Glomerular endothelial cell (primary cell): ENCODE measurements at regions not wholly inside any gene's neighbourhood (a gene's known extent, or its start where the extent isn't known, plus 50 kb on each side); places are given as distances from the start of the nearest gene placed in this dataset.
"Not testable (repeated sequence)": the region's sequence is repeated elsewhere in the genome, so short reads cannot be mapped to it uniquely, and the experiment has no call there.

ENCODE experiments used
- DNase-seq: peaks from one replicate; pipeline ENCODE4 v3.0.0-alpha.2; 2011; ENCODE audit warnings: low read depth, low spot score; ENCODE audit errors: extremely low read depth

DNA sequence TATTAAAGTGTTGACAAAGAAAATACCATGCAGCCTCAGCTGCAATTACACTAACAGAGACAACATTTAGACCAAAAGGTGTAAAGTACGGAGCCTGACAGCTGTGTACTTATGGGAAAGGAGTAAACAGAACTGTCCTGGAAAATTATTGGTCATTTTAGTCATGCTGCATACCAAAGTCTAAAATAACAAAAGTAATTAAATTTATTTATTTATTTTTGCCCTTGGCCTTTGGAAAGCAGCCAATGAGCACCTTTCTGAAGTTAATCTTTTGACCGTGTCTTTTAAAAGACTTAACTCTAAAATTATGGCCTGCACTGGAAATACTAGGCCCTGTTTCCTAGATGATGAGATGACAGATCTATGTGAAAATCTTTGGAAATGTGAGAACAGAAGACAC lies 597.6 kb downstream of the NXPH1 start:
- no peak for DNase-seq

- DNase-seq: no peak
These were observed 598.0 kb downstream of the NXPH1 start for GRCh38 chr7:9031386-9031785.

- DNase-seq: no peak
These were observed 602.7 kb downstream of the NXPH1 start for GRCh38 chr7:9036080-9036479.

GRCh38 chr7:9071160-9071762 lies 637.9 kb downstream of the NXPH1 start:
- DNase-seq: no peak

GRCh38 chr7:9075774-9076173 lies 642.4 kb downstream of the NXPH1 start:
- not testable (repeated sequence) for DNase-seq

DNA sequence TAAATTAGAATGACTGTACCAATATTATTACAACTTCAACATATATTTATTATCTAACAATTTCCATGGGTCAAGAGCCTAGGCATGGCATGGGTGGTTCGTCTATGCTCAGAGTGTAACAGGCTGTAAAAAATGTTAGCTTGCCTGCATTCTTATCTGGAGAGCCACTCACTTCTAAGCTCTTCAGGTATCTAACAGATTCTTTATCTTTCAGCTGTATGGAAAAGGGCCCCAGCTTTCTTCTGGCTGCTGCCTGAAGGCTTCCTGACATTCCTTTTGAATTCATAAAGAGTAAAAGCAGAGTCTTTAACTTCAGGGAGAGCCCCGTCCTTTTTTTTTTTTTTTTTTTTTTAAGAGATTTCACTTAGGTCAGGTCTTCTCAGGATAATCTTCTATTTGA lies 648.8 kb downstream of the NXPH1 start:
- no peak for DNase-seq

GRCh38 chr7:9083837-9084236 lies 650.4 kb downstream of the NXPH1 start:
- no peak for DNase-seq

GRCh38 chr7:9091282-9091681 lies 657.9 kb downstream of the NXPH1 start:
- DNase-seq: no peak

DNA sequence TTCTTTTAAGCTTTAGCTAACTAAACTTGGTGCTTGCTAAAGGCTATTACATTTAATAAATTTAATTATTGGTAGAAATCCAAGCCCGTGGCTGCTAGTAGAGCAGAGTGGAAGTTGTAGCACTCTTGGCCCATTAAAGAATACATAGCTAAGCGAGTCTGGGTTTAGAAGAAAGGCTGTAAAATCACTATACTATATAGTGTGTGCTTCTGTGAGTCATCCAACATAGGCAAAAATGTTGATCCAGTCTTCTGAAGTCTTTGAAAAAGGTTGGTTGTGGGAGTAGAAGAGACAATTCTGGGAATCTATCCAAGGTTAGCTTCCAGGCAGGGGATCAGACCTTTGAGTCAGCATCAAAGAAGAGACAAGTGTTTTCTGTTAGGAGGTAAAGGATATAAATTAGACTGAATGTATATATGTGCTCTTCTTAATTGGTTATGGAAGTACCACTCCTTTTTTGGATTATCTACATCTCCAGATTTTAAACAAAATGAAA lies 664.2 kb downstream of the NXPH1 start:
- DNase-seq: no peak

DNA sequence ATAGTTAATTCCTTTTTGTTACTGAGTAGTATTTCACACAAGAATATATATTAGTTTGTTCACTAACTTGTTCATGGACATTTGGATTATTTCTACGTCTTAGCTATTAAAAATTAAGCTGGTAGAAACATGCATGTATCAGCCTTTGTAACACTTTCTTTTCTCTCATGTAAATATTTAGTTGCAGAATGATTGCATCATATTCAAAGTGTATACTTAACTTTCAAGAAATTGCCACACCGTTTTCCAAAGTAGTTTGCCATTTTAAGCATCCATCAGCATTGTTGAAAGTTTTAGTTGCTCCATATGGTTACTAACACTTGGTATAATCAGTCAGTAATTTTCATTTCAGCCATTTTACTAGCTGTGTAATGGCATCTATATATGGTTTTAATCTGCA lies 666.9 kb downstream of the NXPH1 start:
- DNase-seq: no peak

- no peak for DNase-seq
These were observed 669.4 kb downstream of the NXPH1 start for GRCh38 chr7:9102846-9103245.

DNA sequence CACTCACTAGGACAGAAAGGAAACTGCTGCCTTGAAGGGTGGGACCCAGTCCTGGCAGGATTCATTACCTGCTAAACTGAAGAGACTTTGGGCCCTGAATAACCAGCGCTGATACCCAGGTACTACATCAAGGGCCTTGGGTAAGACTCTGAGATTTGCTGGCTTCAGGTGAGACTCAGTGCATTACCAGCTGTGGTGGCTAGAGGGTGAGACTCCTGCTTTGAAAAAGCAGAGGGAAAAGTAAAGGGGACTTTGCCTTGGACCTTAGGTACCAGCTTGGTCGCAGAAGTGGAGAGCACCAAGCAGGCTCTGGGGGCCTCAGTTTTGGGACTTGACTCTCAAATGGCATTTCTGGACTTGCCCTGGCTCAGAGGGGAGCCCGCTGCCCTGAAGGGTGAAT lies 673.3 kb downstream of the NXPH1 start:
- no peak for DNase-seq

DNA sequence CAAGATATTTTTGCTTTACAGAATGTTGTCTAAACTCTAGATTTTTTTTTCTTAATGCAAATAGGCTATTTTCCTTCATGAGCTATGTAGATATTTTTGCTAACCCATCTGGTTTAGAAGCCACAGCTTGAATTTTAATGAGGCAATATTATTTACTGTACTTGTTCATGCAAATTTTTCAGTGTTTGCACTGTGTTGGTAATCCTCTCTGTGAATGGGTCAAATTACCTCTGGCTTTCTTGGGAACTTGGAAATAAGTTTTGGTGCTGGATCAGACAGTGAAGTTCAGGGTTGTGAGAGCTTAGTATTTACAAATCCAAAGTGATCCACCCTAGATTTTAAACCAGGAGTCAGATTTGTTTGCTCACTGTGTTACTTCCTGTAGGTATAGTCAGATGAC lies 686.9 kb downstream of the NXPH1 start:
- DNase-seq: no peak

DNA sequence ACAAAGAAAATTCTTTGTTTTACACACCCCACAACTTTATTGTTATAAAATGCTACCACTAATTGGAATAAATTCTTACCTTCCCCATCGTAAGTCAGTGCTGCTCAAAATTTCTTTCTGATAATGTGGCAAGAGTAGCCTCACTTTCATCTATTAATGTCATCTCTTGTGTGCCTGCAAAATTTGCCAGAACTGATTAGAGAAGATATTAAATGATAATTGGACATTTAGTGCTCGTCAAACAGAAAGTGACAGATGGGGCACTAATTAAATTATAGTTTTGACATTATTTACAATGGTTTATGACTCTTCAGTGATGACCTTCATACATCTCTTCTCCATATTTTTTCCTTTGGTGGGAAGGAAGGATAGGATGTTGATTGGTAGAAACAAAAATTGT lies 690.9 kb downstream of the NXPH1 start:
- no peak for DNase-seq

- no peak for DNase-seq
These were observed 691.8 kb downstream of the NXPH1 start for GRCh38 chr7:9125246-9125645.

DNA sequence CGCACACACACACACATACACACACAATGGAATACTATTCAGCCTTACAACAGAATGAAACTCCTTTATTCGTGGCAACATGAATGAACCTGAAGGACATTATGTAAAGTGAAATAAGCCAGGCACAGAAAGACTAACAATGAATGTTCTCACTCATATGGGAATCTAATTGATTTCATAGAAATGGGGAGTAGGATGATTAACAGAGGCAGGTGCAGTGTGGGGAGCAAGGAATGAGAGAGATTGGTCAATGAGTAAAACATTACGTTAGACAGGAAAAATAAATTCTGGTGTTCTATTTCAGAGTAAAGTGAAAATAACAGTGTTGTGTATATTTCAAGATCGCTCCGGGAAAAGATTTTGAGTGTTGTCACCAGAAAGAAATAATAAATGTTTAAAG lies 694.5 kb downstream of the NXPH1 start:
- no peak for DNase-seq

- DNase-seq: no peak
These were observed 715.3 kb downstream of the NXPH1 start for GRCh38 chr7:9148687-9149086.

GRCh38 chr7:9149499-9150082 lies 716.2 kb downstream of the NXPH1 start:
- DNase-seq: no peak

GRCh38 chr7:9163691-9164090 lies 730.3 kb downstream of the NXPH1 start:
- not testable (repeated sequence) for DNase-seq

- DNase-seq: no peak
These were observed 742.5 kb downstream of the NXPH1 start for GRCh38 chr7:9175871-9176270.

DNA sequence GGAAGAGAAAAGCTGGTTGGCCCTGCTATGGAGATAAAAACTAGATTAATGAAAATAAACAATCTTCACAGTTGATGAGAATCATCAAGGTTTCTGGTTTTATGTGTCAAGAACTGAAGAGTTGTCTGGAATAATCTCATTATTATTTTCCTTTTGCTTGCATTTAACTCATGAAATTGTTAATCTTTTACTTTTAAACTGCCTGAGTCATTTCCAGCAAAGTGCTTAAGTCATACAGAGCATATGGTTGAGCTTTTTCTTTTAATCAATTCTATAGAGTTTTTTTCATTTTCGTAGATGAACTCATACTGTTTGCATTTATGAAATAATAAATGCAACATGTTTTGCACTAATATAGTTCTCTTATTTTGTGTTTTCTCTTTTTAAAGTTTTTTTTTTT lies 747.9 kb downstream of the NXPH1 start:
- no peak for DNase-seq

- no peak for DNase-seq
These were observed 753.3 kb downstream of the NXPH1 start for GRCh38 chr7:9186730-9187129.

DNA sequence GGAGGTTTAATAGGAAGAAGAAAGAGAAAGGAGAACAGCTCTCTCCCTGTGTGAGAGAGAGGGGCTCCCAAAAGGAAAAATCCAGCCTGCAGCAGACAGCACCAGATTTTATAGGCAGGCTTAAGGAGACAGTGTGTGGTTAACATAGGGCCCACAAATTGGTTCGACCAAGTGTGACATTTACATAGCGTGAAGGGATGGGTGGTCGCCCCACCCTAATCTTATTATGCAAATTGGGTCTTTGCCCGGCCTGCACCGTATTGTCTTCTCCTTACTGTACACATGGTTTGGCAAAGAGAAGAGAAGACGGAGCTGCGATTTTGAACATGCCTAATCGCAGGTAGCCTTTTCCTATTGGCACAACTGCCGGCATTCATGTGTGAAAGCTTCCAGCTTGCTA lies 756.3 kb downstream of the NXPH1 start:
- no peak for DNase-seq
